Endothelial cell of umbilical vein (primary cell): ENCODE measurements at regions not wholly inside any gene's neighbourhood (a gene's known extent, or its start where the extent isn't known, plus 50 kb on each side); places are given as distances from the start of the nearest gene placed in this dataset.

Source experiments
- BruUV-seq: library from RNA; stranded (reverse); fragments of 400-500 nt; replicated peaks from 2 replicates; lab custom pipeline; 2021; lab: Mats Ljungman, UMichigan
- CTCF ChIA-PET: fragments of 300-600, 350-600 bp; sonication (Branson Sonifier 250); formaldehyde crosslinking; loops from one replicate; lab custom pipeline; 2021; ENCODE audit warnings: antibody characterized with exemption, inconsistent platforms; lab: Charles Lee
- POLR2A ChIA-PET: fragments of 300-600, 350-600 bp; sonication (Branson Sonifier 250); formaldehyde crosslinking; loops from one replicate; lab custom pipeline; 2021; ENCODE audit warnings: antibody characterized with exemption, inconsistent platforms; lab: Charles Lee
- DNase-seq: peaks from one replicate; pipeline ENCODE4 v3.0.0-alpha.2; 2011; ENCODE audit warnings: low read depth, low spot score
- FAIRE-seq: peaks from 2 replicates; lab custom pipeline; 2011; peaks lifted over from hg19 to GRCh38; lab: Jason Lieb, UNC
- H2AFZ ChIP-seq: 2 replicates; pipeline ENCODE4 v1.6.0; 2012; ENCODE audit warnings: low read depth, low read length, control low read depth, inconsistent platforms
- H3K27ac ChIP-seq: 2 replicates; pipeline ENCODE4 v1.5.1; 2011; ENCODE audit warnings: low read depth, mild to moderate bottlenecking, control low read depth, low read length, moderate library complexity; ENCODE audit not compliant: insufficient read depth
- H3K27me3 ChIP-seq, 2 experiments: 2 replicates each; pipeline versions ENCODE4 v1.6.0 to v1.6.1; 2011; ENCODE audit warnings: low read length in 2 of 2, mixed read lengths in 1 of 2; ENCODE audit not compliant: control insufficient read depth in 2 of 2, insufficient read depth in 2 of 2
- H3K36me3 ChIP-seq, 2 experiments: 2 replicates in 1 of 2; 3 replicates in 1 of 2; pipeline ENCODE4 v1.5.1; 2011; ENCODE audit warnings: low read length in 2 of 2, mild to moderate bottlenecking in 1 of 2, moderate library complexity in 1 of 2; ENCODE audit not compliant: control insufficient read depth in 2 of 2, insufficient read depth in 2 of 2; ENCODE audit errors: extremely low read depth in 1 of 2
- H3K4me1 ChIP-seq: 3 replicates; pipeline ENCODE4 v1.5.1; 2011; ENCODE audit warnings: mild to moderate bottlenecking, low read length; ENCODE audit not compliant: control insufficient read depth, insufficient read depth; ENCODE audit errors: extremely low read depth
- H3K4me2 ChIP-seq: 2 replicates; pipeline ENCODE4 v1.6.1; 2011; ENCODE audit warnings: low read length, control low read depth, mixed read lengths; ENCODE audit not compliant: insufficient read depth
- H3K4me3 ChIP-seq, 3 experiments: fragments of 200-600 bp in 1 of 3; sonication (generic), shearing (Covaris generic) in 1 of 3; replicated peaks in 1 of 3; 2 replicates each; pipeline ENCODE4 v1.5.1; 2011 to 2016; ENCODE audit warnings: control low read depth in 3 of 3, low read length in 3 of 3, mild to moderate bottlenecking in 2 of 3, inconsistent platforms in 1 of 3, low read depth in 1 of 3, moderate library complexity in 1 of 3; ENCODE audit not compliant: insufficient read depth in 1 of 3
- H3K79me2 ChIP-seq: 2 replicates; pipeline ENCODE4 v1.6.0; 2012; ENCODE audit warnings: low read length, inconsistent platforms; ENCODE audit not compliant: control insufficient read depth, insufficient read depth
- H3K9ac ChIP-seq: replicated peaks from 2 replicates; pipeline ENCODE3; 2011; ENCODE audit warnings: low read length, control low read depth; ENCODE audit not compliant: insufficient read depth; ENCODE audit errors: extremely low read depth
- H3K9me1 ChIP-seq: replicated peaks from 3 replicates; pipeline ENCODE4 v1.6.0; 2011; ENCODE audit warnings: mild to moderate bottlenecking, low read length; ENCODE audit not compliant: control insufficient read depth, insufficient read depth; ENCODE audit errors: extremely low read depth
- H3K9me3 ChIP-seq: replicated peaks from 2 replicates; pipeline ENCODE4 v1.5.1; 2012; ENCODE audit warnings: low read length, inconsistent platforms; ENCODE audit not compliant: control insufficient read depth, insufficient read depth
- H4K20me1 ChIP-seq: replicated peaks from 2 replicates; pipeline ENCODE3; 2011; ENCODE audit warnings: mild to moderate bottlenecking, low read length; ENCODE audit not compliant: control insufficient read depth, insufficient read depth; ENCODE audit errors: extremely low read depth
- FOS ChIP-seq: IDR thresholded peaks from 2 replicates; pipeline ENCODE4 v1.6.1; 2011; ENCODE audit warnings: mild to moderate bottlenecking, low read length, moderate library complexity, borderline replicate concordance; ENCODE audit not compliant: insufficient read depth
- GATA2 ChIP-seq: IDR thresholded peaks from 2 replicates; pipeline ENCODE4 v1.7.0; 2011; ENCODE audit warnings: low read depth, mild to moderate bottlenecking, moderate library complexity, mixed read lengths, low read length; ENCODE audit not compliant: insufficient read length, insufficient read depth
- JUN ChIP-seq: IDR thresholded peaks from 2 replicates; pipeline ENCODE4 v1.6.1; 2011; ENCODE audit warnings: borderline replicate concordance, low read depth; ENCODE audit not compliant: insufficient read length, insufficient read depth
- POLR2A ChIP-seq: IDR thresholded peaks from 2 replicates; pipeline ENCODE4 v1.6.1; 2012; ENCODE audit warnings: low read depth, mild to moderate bottlenecking, control low read depth, low read length
- POLR2AphosphoS5 ChIP-seq: IDR thresholded peaks from 2 replicates; pipeline ENCODE4 v1.6.1; 2012; ENCODE audit warnings: low read depth, mild to moderate bottlenecking, control low read depth, low read length, moderate library complexity; ENCODE audit not compliant: insufficient read depth
- dilution Hi-C: fragments of 300-500 bp; cut with MboI; formaldehyde crosslinking; loops from one replicate; pipeline ENCODE4 v1.15.0; 2019; ENCODE audit warnings: low sequenced_read_pairs; ENCODE audit not compliant: extremely low pct_ligation_motif_present
- intact Hi-C: fragments of 100-400 bp; cut with micrococcal nuclease; formaldehyde crosslinking; loops from one replicate; pipeline ENCODE4 v1.10.0; 2022
- TF ChIP-seq, protein P1 (sequence below), 2 donors: IDR thresholded peaks; 1 replicate in 1 of 2; 2 replicates in 1 of 2; pipeline ENCODE4 v1.5.1; 2011; ENCODE audit warnings: low read length in 2 of 2, mild to moderate bottlenecking in 2 of 2, moderate library complexity in 2 of 2, control low read depth in 1 of 2, inconsistent platforms in 1 of 2, low read depth in 1 of 2; ENCODE audit not compliant: insufficient read depth in 1 of 2; ENCODE audit errors: extremely low read depth in 1 of 2

- FAIRE-seq (no peak), DNase-seq (no peak)
- H4K20me1 ChIP-seq, result no peaks in the 10 kb centered on the region
- H3K4me1 ChIP-seq, result no peaks in the 10 kb centered on the region
- TF ChIP-seq GATA2 (no peak), POLR2A (no peak), POLR2AphosphoS5 (no peak), FOS (no peak), JUN (no peak)
- TF ChIP-seq, protein P1, sequence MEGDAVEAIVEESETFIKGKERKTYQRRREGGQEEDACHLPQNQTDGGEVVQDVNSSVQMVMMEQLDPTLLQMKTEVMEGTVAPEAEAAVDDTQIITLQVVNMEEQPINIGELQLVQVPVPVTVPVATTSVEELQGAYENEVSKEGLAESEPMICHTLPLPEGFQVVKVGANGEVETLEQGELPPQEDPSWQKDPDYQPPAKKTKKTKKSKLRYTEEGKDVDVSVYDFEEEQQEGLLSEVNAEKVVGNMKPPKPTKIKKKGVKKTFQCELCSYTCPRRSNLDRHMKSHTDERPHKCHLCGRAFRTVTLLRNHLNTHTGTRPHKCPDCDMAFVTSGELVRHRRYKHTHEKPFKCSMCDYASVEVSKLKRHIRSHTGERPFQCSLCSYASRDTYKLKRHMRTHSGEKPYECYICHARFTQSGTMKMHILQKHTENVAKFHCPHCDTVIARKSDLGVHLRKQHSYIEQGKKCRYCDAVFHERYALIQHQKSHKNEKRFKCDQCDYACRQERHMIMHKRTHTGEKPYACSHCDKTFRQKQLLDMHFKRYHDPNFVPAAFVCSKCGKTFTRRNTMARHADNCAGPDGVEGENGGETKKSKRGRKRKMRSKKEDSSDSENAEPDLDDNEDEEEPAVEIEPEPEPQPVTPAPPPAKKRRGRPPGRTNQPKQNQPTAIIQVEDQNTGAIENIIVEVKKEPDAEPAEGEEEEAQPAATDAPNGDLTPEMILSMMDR (IDR thresholded peaks at IDR 0.05; ENCODE audit: extremely low read depth in 1 of 2, insufficient read depth in 1 of 2, low read depth in 1 of 2, low read length in 2 of 2), result no peak
- no peaks in the 10 kb centered on the region for H3K9me3 ChIP-seq
- no peak overlapping the region for H3K4me3 ChIP-seq
- H3K27me3 ChIP-seq, result peaks cover 3 to 10% of the 10 kb centered on the region in 2 experiments
- H2AFZ ChIP-seq, result no peak overlapping the region
- dilution Hi-C loops (no loop called here), intact Hi-C loops (no loop called here)
- H3K79me2 ChIP-seq, result no peaks in the 10 kb centered on the region
- H3K36me3 ChIP-seq, result no peaks in the 10 kb centered on the region
- BruUV-seq, result no TSS peak
- no peak overlapping the region for H3K4me2 ChIP-seq
- no peaks in the 10 kb centered on the region for H3K9me1 ChIP-seq
- no peak overlapping the region for H3K27ac ChIP-seq
- CTCF ChIA-PET, result no interaction called here
- no peak overlapping the region for H3K9ac ChIP-seq
- POLR2A ChIA-PET, result no interaction called here
These were observed 67.8 kb upstream of the LHX1 start for GRCh38 chr17:36869441-36869840.
